ENCODE measurements at regions not wholly inside any gene's neighbourhood (a gene's known extent, or its start where the extent isn't known, plus 50 kb on each side); places are given as distances from the start of the nearest gene placed in this dataset.

DNA sequence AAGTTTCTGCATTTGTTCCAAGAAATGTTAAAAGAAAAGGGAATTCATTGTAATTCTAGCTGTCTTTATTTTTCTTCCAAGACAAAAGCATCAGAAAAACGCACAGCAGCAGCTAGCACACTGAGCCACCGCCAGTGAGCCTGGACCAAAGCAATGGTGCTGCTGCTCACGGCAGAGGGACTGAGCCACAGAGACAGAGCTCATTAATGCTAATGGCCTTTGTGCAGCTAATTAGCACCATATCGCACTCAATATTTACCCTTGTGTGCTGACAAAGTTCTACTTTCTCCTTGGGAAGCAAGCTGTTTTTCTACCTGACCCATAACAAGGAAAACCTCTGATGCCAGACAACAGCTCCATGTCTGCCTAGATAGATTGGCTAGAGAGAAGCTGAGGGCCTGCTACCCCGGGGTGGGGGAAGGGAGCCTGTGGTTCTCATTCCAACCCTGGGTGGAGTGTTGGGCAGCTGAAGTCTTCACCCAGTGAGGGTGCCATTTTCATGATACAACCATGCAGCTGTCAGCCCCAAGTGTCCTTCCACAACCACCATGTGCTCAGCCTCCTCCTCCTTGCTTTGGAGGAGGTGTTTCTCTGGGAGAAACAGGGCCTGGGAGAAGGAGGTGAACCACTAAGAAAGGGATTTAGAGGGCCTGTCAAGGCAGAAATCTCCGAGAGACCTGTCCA is 131.1 kb upstream of the NCAM1 start:
- H3K27ac ChIP-seq (ENCODE audit: low read length) = no peak overlapping the region
- no peaks in the 10 kb centered on the region for H3K27me3 ChIP-seq (ENCODE audit: control insufficient read depth, insufficient read depth, low read length)
- DNase-seq = no peak
- no peaks in the 10 kb centered on the region for H3K9me3 ChIP-seq (ENCODE audit: control insufficient read depth, low read depth, low read length)
- H3K36me3 ChIP-seq (ENCODE audit: control insufficient read depth, insufficient read depth, low read length) = no peaks in the 10 kb centered on the region
- no CpG with 5 or more reads among the region's 6 CpGs for WGBS (ENCODE audit: insufficient coverage, low lambda C conversion rate)
- no peak overlapping the region for H3K4me3 ChIP-seq (ENCODE audit: low read length)
- H3K4me1 ChIP-seq (ENCODE audit: control insufficient read depth, insufficient read depth, low read length) = no peaks in the 10 kb centered on the region

DNA sequence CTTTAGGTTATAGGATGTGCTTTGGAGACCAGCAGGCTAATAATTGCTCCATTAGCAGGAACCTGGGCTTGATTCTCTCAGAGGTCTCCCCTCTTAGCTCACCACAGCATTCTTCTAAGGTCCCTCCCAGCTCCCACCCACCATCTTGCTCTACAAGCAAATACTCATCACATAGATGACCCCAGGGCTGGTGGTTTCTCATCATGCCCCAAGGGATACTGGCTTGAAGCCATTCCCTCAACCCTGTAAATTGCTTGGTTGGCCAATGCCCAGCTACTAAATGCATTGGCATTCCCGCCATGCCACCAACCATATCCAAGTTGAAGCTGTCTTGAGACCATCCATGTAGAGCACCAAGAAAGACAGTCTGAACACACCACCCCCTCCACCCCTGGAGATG is 130.2 kb upstream of the NCAM1 start:
- Histone ChIP-seq H3K4me3 (ENCODE audit: low read length) (no peak overlapping the region), H3K27me3 (ENCODE audit: control insufficient read depth, insufficient read depth, low read length) (no peaks in the 10 kb centered on the region), H3K27ac (ENCODE audit: low read length) (no peak overlapping the region), H3K36me3 (ENCODE audit: control insufficient read depth, insufficient read depth, low read length) (no peaks in the 10 kb centered on the region), H3K4me1 (ENCODE audit: control insufficient read depth, insufficient read depth, low read length) (no peaks in the 10 kb centered on the region), H3K9me3 (ENCODE audit: control insufficient read depth, low read depth, low read length) (no peaks in the 10 kb centered on the region)
- DNase-seq = no peak
- WGBS (ENCODE audit: insufficient coverage, low lambda C conversion rate) = no CpG with 5 or more reads among the region's 1 CpG

DNA sequence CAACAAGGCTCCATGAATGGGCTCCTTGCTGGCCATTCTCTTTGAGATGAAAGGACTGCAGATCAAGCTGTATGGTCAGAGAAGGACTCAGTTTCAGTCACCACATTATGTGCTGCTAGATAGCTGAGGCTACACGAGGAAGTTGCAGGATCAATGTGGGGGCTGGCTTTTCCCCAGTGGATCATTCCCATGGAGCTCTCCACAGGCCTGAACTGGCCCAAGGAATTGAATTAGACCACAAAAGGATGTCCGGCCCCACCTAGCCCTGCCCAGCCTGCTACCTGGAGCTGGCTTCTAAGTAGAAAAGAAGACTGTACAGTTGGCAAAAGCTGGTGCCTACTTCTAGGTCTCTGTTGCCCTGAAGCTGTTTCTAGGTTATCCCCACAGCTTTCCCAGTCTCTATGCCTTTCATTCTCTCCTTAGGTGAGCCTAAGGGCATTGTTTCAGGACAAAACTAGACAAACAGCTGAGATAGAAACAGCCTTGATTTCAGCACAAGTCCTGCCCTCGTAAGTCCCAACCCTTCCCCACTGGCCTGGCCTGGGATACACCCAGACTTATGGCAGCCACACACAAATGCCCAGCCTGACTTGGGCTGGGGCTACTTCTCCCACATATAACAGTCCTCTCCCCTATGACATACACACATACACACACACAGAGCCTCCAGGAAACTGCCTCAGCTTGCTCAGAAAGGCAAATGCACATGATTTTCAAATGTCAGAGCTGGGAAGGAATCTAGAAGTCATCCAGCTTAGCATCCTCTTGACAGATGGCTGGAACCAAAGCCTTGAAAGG is 129.1 kb upstream of the NCAM1 start:
- no peak overlapping the region for H3K4me3 ChIP-seq (ENCODE audit: low read length)

DNA sequence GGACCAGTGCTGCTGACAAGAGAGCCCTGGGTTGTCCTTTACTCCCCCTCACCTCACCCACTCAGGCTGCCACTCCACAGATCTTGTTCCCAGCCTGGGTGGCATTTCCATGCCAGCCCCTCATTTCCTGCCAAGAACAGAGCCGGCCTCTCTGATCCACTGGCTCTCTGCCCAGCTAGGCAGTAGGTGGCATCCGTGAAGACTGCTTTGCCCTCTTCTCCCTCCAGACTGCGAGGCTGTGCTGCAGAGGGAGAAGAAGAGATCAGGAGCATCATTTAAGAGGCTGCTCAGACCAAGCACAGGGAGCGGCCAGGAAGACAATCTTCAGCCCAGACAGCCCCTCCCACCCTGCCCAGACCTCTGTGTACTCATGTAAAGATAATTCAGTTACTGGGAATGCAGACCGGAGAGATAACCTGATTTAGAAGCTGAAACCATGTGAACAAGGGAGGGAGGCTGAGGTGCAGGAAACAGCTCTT is 126.9 kb upstream of the NCAM1 start:
- H3K9me3 ChIP-seq (ENCODE audit: control insufficient read depth, low read depth, low read length) = no peaks in the 10 kb centered on the region
- no peaks in the 10 kb centered on the region for H3K36me3 ChIP-seq (ENCODE audit: control insufficient read depth, insufficient read depth, low read length)
- H3K27ac ChIP-seq (ENCODE audit: low read length) = peak overlapping the region; percentile 29
- H3K4me1 ChIP-seq (ENCODE audit: control insufficient read depth, insufficient read depth, low read length) = no peaks in the 10 kb centered on the region
- no CpG with 5 or more reads among the region's 5 CpGs for WGBS (ENCODE audit: insufficient coverage, low lambda C conversion rate)
- H3K27me3 ChIP-seq (ENCODE audit: control insufficient read depth, insufficient read depth, low read length) = no peaks in the 10 kb centered on the region
- peak; percentile 22 to 23 for DNase-seq
- no peak overlapping the region for H3K4me3 ChIP-seq (ENCODE audit: low read length)

More for the DNA sequence above, 129.1 kb upstream of the NCAM1 start:
- Histone ChIP-seq H3K27me3 (ENCODE audit: control insufficient read depth, insufficient read depth, low read length) (no peaks in the 10 kb centered on the region), H3K27ac (ENCODE audit: low read length) (no peak overlapping the region), H3K9me3 (ENCODE audit: control insufficient read depth, low read depth, low read length) (no peaks in the 10 kb centered on the region), H3K4me1 (ENCODE audit: control insufficient read depth, insufficient read depth, low read length) (no peaks in the 10 kb centered on the region), H3K36me3 (ENCODE audit: control insufficient read depth, insufficient read depth, low read length) (no peaks in the 10 kb centered on the region)
- no peak for DNase-seq
- 100% methylated on average over 1 of the region's 3 CpGs for WGBS (ENCODE audit: insufficient coverage, low lambda C conversion rate)

DNA sequence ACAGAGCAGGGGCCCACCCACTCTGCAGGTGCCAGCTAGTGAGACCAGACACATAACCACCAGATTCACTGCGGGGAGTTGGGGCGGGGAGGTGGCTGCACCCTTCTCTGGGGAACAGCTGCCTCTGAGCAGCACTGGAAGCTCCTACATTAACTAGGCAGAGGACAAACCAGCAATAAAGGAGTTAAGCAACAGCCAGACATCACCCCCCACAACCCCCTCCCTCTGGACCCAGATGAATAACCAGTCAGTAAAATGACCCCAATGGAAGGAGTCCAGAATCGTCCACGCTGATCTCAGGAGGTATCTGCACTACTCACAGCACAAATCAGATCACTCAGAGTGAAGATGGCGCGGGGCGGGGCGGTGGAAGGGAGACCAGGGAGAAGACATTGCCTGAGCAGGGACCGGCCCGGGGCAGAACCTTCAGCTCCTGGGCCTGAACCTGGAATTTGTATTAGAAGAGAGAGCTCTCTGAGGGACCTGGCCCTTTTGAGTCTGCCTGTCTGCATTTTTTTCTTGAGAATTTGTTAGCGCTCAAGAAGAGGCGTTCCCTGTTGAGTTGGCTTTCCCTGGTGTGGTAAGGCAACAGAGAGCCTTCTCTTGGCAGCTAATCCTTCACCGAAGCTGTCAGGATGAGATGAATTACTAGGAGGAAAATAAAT is 125.5 kb upstream of the NCAM1 start:
- no peaks in the 10 kb centered on the region for H3K27me3 ChIP-seq (ENCODE audit: control insufficient read depth, insufficient read depth, low read length)
- WGBS (ENCODE audit: insufficient coverage, low lambda C conversion rate) = no CpG with 5 or more reads among the region's 13 CpGs
- H3K27ac ChIP-seq (ENCODE audit: low read length) = peak overlapping the region; percentile 33
- H3K9me3 ChIP-seq (ENCODE audit: control insufficient read depth, low read depth, low read length) = no peaks in the 10 kb centered on the region
- H3K4me3 ChIP-seq (ENCODE audit: low read length) = no peak overlapping the region
- H3K36me3 ChIP-seq (ENCODE audit: control insufficient read depth, insufficient read depth, low read length) = no peaks in the 10 kb centered on the region
- no peaks in the 10 kb centered on the region for H3K4me1 ChIP-seq (ENCODE audit: control insufficient read depth, insufficient read depth, low read length)
- DNase-seq = peak in 1 of 2 donors; percentile 9

DNA sequence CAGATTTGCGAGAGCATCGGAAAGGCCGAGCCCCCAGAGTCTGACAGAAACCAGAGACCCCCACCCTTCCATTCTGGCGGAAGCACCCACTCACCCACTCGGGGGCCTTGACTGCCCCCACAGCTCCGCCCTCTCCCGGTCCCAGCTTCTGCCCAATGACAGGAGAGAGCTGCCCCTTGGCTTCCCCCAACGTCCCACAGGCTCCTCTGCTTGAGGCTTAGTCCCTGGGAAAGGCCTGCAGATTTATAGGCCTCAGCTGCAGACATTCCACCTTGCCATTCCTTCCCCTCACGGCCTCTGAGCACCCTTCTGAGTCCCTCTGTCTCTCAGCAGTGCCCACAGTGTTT is 125.0 kb upstream of the NCAM1 start:
- Histone ChIP-seq H3K27ac (ENCODE audit: low read length) (peak overlapping the region; percentile 11), H3K9me3 (ENCODE audit: control insufficient read depth, low read depth, low read length) (no peaks in the 10 kb centered on the region), H3K4me3 (ENCODE audit: low read length) (no peak overlapping the region), H3K27me3 (ENCODE audit: control insufficient read depth, insufficient read depth, low read length) (no peaks in the 10 kb centered on the region), H3K36me3 (ENCODE audit: control insufficient read depth, insufficient read depth, low read length) (no peaks in the 10 kb centered on the region), H3K4me1 (ENCODE audit: control insufficient read depth, insufficient read depth, low read length) (no peaks in the 10 kb centered on the region)
- no peak for DNase-seq
- WGBS (ENCODE audit: insufficient coverage, low lambda C conversion rate) = no CpG with 5 or more reads among the region's 9 CpGs

DNA sequence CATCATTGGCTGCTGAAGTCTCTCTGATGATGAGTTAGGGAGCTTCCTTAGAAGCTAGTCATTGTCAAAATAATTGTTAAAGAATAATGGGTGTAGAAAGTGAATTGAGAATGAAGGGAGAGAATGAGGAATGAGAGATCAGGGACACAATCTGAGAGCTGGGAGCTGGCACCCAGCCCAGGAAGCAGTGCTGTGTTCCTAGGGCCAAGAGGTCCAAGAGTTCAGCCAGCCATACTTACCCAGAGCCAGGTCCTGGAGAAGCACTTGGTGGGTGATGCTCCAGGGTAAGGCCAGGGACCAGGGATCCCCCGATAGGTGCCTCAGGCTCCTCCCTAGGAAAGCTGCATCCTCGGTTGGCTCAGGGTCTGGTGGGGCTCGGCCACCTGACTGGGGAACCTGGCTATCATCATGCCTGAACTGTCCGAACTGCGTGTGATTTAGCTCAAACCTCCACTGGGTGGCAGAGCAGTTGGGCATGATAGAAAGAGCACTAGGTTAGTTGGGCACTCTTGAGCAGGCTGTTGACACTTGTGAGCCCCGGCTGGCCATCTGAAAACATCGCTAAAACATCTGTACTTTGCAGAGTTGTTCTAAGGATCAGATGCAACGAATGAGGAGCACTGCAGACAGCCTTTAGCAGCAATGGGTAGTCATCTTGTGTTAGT is 123.9 kb upstream of the NCAM1 start:
- no CpG with 5 or more reads among the region's 8 CpGs for WGBS (ENCODE audit: insufficient coverage, low lambda C conversion rate)
- Histone ChIP-seq H3K4me3 (ENCODE audit: low read length) (no peak overlapping the region), H3K27me3 (ENCODE audit: control insufficient read depth, insufficient read depth, low read length) (no peaks in the 10 kb centered on the region), H3K9me3 (ENCODE audit: control insufficient read depth, low read depth, low read length) (no peaks in the 10 kb centered on the region), H3K36me3 (ENCODE audit: control insufficient read depth, insufficient read depth, low read length) (no peaks in the 10 kb centered on the region), H3K27ac (ENCODE audit: low read length) (no peak overlapping the region), H3K4me1 (ENCODE audit: control insufficient read depth, insufficient read depth, low read length) (no peaks in the 10 kb centered on the region)
- DNase-seq = no peak

DNA sequence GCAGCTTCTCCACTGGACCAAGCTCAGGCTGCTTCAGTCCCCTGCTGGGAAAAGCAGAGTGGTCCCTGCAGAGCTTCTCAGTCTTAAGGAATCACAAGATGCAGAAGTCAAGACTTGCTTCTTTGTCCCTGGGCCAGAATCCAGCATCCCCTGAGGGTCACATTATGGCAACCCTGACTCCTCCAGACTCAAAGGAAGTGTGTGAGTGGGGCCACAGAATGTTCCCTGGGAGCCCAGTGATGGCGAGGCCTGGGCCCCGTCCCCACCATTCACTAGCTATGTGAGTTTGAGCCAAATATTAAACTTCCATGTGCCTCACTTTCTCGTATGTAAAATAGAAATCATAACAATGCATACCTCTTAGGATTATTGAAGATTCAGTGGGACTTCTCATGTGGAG is 122.2 kb upstream of the NCAM1 start:
- Histone ChIP-seq H3K36me3 (ENCODE audit: control insufficient read depth, insufficient read depth, low read length) (no peaks in the 10 kb centered on the region), H3K4me3 (ENCODE audit: low read length) (no peak overlapping the region), H3K27me3 (ENCODE audit: control insufficient read depth, insufficient read depth, low read length) (no peaks in the 10 kb centered on the region), H3K9me3 (ENCODE audit: control insufficient read depth, low read depth, low read length) (no peaks in the 10 kb centered on the region), H3K4me1 (ENCODE audit: control insufficient read depth, insufficient read depth, low read length) (no peaks in the 10 kb centered on the region), H3K27ac (ENCODE audit: low read length) (no peak overlapping the region)
- no CpG with 5 or more reads among the region's 3 CpGs for WGBS (ENCODE audit: insufficient coverage, low lambda C conversion rate)
- no peak for DNase-seq

DNA sequence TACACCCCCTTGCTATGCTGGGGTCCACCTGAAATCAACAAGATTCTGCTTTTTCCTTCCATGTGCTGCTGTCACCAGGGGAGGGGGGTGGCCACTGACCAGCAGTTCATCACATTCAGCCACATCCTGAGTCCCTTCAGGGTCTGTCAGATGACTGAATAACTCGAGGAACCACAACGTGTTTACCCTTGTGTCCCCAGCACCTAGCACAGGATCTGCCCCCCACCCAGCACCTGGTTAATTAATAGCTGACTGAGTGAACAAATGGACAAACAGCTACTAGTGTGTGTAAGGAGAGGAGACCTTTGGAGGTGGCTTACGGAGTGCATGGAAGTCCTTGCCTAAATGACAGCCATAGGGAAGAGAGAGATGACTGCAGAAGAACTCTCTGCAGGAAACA is 119.5 kb upstream of the NCAM1 start:
- no CpG with 5 or more reads among the region's 3 CpGs for WGBS (ENCODE audit: insufficient coverage, low lambda C conversion rate)
- Histone ChIP-seq H3K4me3 (ENCODE audit: low read length) (no peak overlapping the region), H3K9me3 (ENCODE audit: control insufficient read depth, low read depth, low read length) (no peaks in the 10 kb centered on the region), H3K4me1 (ENCODE audit: control insufficient read depth, insufficient read depth, low read length) (no peaks in the 10 kb centered on the region), H3K27ac (ENCODE audit: low read length) (no peak overlapping the region), H3K27me3 (ENCODE audit: control insufficient read depth, insufficient read depth, low read length) (no peaks in the 10 kb centered on the region), H3K36me3 (ENCODE audit: control insufficient read depth, insufficient read depth, low read length) (no peaks in the 10 kb centered on the region)
- no peak for DNase-seq

DNA sequence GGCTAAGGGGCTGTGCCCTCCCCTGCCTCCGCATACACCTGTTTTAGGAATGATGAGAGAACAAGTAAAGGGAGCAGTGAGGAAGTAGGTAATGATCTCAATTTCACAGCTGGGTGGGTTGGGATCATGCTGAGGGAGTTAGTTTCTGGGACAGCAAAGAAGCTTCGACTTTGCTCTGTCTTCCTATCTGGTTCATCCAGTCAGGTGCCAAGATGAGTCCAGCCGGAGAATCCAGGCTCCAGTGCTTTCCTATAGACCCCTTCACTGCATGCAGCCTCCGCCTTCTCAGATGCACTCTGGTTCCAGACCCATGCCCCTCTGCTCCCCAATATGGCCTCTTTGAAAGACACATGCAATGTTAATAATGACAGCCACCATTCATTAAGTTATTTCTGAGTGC is 119.1 kb upstream of the NCAM1 start:
- WGBS (ENCODE audit: insufficient coverage, low lambda C conversion rate) = 80% methylated on average over 1 of the region's 4 CpGs
- DNase-seq = no peak
- Histone ChIP-seq H3K4me1 (ENCODE audit: control insufficient read depth, insufficient read depth, low read length) (no peaks in the 10 kb centered on the region), H3K4me3 (ENCODE audit: low read length) (no peak overlapping the region), H3K27ac (ENCODE audit: low read length) (no peak overlapping the region), H3K36me3 (ENCODE audit: control insufficient read depth, insufficient read depth, low read length) (no peaks in the 10 kb centered on the region), H3K9me3 (ENCODE audit: control insufficient read depth, low read depth, low read length) (no peaks in the 10 kb centered on the region), H3K27me3 (ENCODE audit: control insufficient read depth, insufficient read depth, low read length) (no peaks in the 10 kb centered on the region)

All from large intestine (tissue), 3 donors.